ENCODE measurements at regions not wholly inside any gene's neighbourhood (a gene's known extent, or its start where the extent isn't known, plus 50 kb on each side); places are given as distances from the start of the nearest gene placed in this dataset.

GRCh38 chr5:3825531-3826451, 230.2 kb downstream of the IRX1 start:
- no peak for DNase-seq (ENCODE audit: low spot score)

GRCh38 chr5:3827624-3828023, 232.0 kb downstream of the IRX1 start:
- DNase-seq (ENCODE audit: low spot score) = no peak

- no peak for DNase-seq (ENCODE audit: low spot score)
Measured at GRCh38 chr5:3828761-3829160, 233.1 kb downstream of the IRX1 start.

- DNase-seq (ENCODE audit: low spot score) = no peak
Measured at GRCh38 chr5:3833566-3833965, 237.9 kb downstream of the IRX1 start.

- DNase-seq (ENCODE audit: low spot score) = no peak
Measured at GRCh38 chr5:3835811-3836210, 240.2 kb downstream of the IRX1 start.

- no peak for DNase-seq (ENCODE audit: low spot score)
Measured at GRCh38 chr5:3836528-3836927, 240.9 kb downstream of the IRX1 start.

- DNase-seq (ENCODE audit: low spot score) = no peak
Measured at GRCh38 chr5:3837506-3837905, 241.9 kb downstream of the IRX1 start.

- no peak for DNase-seq (ENCODE audit: low spot score)
Measured at GRCh38 chr5:3839151-3839550, 243.5 kb downstream of the IRX1 start.

- no peak for DNase-seq (ENCODE audit: low spot score)
Measured at GRCh38 chr5:3842591-3842990, 247.0 kb downstream of the IRX1 start.

- DNase-seq (ENCODE audit: low spot score) = no peak
Measured at GRCh38 chr5:3843706-3844105, 248.1 kb downstream of the IRX1 start.

GRCh38 chr5:3844266-3844665, 248.6 kb downstream of the IRX1 start:
- DNase-seq (ENCODE audit: low spot score) = no peak

GRCh38 chr5:3845230-3845629, 249.6 kb downstream of the IRX1 start:
- no peak for DNase-seq (ENCODE audit: low spot score)

- DNase-seq (ENCODE audit: low spot score) = no peak
Measured at GRCh38 chr5:3852161-3852916, 256.7 kb downstream of the IRX1 start.

GRCh38 chr5:3853362-3853761, 257.7 kb downstream of the IRX1 start:
- no peak for DNase-seq (ENCODE audit: low spot score)

GRCh38 chr5:3854188-3854821, 258.7 kb downstream of the IRX1 start:
- DNase-seq (ENCODE audit: low spot score) = no peak

GRCh38 chr5:3856036-3856435, 260.4 kb downstream of the IRX1 start:
- no peak for DNase-seq (ENCODE audit: low spot score)

GRCh38 chr5:3858524-3858923, 262.9 kb downstream of the IRX1 start:
- no peak for DNase-seq (ENCODE audit: low spot score)

- DNase-seq (ENCODE audit: low spot score) = no peak
Measured at GRCh38 chr5:3862906-3863305, 267.3 kb downstream of the IRX1 start.

- DNase-seq (ENCODE audit: low spot score) = no peak
Measured at GRCh38 chr5:3875144-3875543, 279.5 kb downstream of the IRX1 start.

GRCh38 chr5:3878267-3878666, 282.6 kb downstream of the IRX1 start:
- no peak for DNase-seq (ENCODE audit: low spot score)

- no peak for DNase-seq (ENCODE audit: low spot score)
Measured at GRCh38 chr5:3883040-3883439, 287.4 kb downstream of the IRX1 start.

GRCh38 chr5:3886524-3887451, 291.2 kb downstream of the IRX1 start:
- no peak for DNase-seq (ENCODE audit: low spot score)

All from activated CD4-positive, alpha-beta T cell treated with anti-CD3 and anti-CD28 coated beads, Interleukin-2, Interleukin-4, amounts not matched to agents 100 ng/mL and 50 ng/mL, durations not matched to agents 16 hours and 8 hours (primary cell).